Fibroblast of skin of left quadriceps (primary cell): ENCODE measurements at regions not wholly inside any gene's neighbourhood (a gene's known extent, or its start where the extent isn't known, plus 50 kb on each side); places are given as distances from the start of the nearest gene placed in this dataset.

Experiments used
- DNase-seq, 2 experiments: peaks; one replicate each; pipeline ENCODE4 v3.0.0-alpha.2; 2013; ENCODE audit warnings: low read depth in 2 of 2

DNA sequence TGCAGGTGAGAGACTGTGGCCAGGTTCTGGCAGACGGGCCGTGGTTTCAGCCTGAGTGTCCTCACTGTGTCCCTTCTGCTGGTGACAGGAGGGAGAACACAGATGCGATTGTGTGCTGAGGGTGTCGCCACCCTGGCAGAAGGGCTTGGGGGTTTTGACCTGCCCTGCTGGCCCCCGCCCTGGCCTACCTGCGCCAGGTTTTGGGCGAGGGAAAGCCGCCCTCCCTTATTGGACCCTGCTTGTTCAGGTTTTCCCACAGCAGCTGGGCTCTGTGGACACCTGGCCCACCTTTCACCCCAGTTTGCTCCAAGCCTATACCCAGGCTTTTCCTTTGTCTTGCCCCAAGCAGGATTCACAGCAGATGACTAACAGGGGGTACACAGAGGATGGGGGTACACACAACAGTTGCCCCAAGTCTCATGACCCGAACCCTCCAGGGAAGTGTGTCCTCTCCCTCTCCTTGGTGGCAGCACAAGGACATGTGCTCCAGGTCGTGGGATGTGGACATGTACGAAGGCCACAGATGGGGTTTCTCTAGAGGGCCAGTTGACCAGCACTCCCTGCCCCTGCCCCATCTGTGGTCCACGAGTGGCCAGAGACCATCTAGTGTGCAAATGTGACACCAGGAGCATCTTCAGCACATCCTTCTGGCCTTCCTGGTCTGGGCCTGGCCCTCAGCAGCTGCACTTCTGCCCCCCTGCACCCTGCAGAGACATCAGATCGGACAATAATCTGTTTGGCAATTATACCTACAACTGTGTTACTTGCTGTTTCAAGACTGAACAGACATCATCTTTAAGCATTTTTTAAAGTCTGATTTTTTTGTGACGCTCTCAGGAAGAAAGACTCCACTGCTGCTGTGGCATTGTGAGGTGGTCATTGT, 265.8 kb upstream of the IRX4 start:
- DNase-seq = no peak

GRCh38 chr5:2147504-2148311, 265.0 kb upstream of the IRX4 start:
- no peak for DNase-seq

DNA sequence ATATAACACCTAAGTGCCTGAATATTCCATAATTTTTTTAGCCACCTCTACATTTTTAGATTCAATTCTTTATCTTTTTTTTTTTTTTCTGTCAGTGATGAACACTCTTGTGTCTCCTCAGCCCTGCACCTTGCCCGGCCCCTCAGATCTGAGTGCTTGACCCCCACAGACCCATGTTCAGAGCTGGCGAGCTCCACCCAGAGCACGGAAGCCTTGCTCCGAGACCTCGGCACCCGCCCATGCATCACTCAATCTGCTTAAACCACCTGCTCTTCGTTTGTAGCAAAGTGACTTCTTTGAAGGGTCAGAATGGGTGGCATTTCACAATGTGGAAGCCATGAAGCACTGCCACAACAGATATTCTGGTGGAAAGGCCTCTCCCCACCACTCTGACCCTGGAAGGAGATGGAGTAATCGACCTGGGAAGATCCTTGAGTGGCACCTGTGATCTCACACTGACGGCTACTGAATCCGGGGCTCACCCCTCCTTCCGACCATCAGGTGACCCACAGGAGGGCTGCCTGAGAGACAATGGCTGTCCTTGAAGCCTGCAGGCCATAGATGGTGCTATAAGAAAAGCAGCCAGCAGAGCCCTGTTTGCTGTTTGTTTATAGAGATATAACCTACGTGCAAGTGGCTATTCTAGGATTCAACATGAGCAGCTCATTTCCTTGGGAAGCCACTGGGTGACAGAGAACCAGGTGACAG, 261.1 kb upstream of the IRX4 start:
- DNase-seq = no peak

DNA sequence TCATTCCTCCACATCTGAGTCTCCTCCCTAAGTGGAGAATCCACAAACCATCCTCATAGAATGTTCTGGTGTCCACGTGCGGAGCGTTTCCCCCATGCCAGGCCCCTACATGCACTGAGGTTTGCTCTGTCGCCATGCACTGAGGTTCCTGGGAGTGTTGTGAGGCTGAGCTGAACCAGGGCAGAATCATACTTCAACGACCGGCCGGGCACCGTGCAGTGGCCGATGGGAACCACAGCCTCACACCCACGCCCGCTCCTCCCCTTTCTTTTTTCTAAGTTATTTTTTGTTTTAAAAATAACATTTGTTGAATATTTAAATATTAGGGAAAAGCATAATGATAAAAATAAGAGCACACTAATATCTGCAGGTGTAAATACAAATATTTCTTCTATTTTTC, 260.4 kb upstream of the IRX4 start:
- DNase-seq = no peak

DNA sequence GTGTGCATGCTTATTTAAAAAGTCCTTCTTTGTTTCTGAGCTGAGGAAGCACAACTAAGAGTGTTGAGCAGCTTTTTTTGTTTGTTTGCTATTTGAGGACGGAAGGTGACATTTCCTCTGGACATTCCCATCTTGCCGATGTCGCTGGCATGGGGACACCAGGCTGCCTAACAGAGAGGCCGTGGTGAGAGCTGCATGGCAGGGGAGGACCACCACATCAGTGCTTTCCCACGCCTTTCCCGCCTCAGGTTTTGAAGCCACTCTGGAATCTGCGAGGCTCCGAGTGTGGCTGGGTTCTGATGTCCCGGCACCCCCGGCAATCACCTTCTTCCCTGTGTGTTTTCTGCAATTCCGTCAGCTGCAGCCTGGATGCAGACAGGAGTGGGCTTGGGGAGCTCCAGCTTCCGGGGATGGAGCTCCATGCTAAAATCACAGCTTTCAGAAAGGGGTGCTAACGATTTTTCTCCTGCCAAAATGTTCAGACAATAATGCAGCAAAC, 259.8 kb upstream of the IRX4 start:
- DNase-seq = no peak

GRCh38 chr5:2141254-2142000, 258.7 kb upstream of the IRX4 start:
- no peak for DNase-seq

DNA sequence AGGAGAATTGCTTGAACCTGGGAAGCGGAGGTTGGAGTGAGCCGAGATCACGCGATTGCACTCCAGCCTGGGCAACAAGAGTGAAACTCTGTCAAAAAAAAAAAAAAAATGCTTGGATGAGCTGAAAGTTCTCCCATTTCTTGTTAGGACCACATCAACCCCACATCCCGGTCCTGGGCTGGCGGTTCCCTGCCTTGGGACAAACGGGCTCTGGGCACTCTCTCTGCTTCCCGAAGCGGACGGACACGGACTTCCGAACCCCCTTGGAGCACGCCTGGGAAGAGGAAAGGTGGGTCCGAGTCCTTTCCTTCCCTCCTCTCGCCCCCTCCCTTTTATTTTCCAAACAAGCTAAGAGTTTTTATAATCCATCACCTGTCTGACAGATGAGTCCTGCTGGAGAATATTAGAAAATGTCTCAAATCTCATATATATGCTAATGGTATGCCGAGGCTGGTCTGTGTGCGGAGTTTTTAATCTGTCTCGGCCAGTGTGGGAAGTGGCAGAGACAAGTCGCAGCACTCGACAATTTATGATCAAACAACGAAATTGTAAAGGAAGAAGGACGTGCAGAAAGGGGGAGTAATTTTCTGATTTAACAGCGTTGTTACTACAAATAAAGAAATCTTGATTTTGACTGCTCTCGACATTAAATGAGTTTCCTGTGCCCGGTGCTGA, 257.9 kb upstream of the IRX4 start:
- DNase-seq = no peak

GRCh38 chr5:2139478-2139877, 256.8 kb upstream of the IRX4 start:
- DNase-seq = no peak

DNA sequence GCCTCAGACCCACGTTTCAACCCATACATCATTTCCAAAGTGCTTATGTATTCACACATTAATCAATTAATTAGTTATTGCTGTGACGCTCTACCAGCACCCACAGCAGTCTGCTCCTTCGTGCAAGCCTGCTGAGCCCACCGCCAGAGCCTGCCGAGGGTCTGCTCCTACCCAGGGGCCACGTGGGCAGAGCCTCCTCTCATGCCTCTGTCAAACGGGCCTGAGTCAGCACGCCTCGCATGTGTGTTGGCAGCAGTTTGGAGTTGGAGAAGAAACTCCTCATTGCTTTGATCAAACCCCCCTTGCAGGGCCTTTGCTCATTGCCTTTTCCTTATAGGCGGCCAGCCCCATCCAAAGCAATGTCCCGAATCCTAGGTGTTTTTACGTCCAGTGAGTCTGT, 256.2 kb upstream of the IRX4 start:
- DNase-seq = no peak

GRCh38 chr5:2137444-2138050, 254.8 kb upstream of the IRX4 start:
- no peak for DNase-seq

DNA sequence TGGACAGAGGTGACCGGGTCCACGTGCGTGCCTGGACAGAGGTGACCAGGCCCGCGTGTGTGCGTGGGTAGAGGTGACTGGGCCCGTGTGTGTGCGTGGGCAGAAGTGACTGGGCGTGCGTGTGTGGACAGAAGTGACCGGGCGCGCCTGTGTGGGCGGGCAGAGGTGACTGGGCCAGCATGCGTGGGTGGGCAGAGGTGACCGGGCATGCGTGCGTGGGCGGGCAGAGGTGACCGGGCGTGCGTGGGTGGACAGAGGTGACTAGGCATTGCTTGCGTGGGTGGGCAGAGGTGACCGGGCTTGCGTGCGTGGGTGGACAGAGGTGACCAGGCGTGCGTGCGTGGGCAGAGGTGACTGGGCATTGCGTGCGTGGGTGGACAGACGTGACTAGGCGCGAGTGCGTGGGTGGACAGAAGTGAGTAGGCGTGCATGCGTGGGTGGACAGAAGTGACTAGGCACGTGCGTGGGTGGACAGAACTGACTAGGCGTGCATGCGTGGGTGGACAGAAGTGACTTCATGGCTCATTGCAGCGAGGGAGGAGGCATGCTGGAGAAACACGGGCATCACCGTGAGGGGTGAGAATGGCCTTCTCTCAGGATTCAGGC, 254.1 kb upstream of the IRX4 start:
- no peak for DNase-seq

GRCh38 chr5:2135833-2136232, 253.1 kb upstream of the IRX4 start:
- no peak for DNase-seq

DNA sequence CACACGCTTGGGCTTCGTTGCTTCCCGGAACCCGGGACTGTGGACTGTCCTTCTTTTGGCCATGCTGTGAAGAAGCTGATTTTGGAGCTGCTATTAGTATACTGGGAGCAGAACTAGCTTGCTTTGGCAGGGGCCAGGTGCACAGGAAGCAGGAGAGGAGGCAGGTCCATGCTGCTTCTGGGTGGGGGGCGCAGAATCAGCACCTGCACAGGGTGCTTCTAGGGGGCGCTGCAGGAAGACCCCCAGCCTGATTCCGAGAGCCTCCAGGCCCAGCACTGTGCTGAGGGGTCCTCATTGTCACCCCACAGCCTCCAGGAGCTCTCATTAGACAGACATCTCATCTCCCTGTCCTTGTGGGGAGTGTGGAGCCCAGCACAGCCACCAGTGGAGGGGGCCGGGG, 252.6 kb upstream of the IRX4 start:
- no peak for DNase-seq

DNA sequence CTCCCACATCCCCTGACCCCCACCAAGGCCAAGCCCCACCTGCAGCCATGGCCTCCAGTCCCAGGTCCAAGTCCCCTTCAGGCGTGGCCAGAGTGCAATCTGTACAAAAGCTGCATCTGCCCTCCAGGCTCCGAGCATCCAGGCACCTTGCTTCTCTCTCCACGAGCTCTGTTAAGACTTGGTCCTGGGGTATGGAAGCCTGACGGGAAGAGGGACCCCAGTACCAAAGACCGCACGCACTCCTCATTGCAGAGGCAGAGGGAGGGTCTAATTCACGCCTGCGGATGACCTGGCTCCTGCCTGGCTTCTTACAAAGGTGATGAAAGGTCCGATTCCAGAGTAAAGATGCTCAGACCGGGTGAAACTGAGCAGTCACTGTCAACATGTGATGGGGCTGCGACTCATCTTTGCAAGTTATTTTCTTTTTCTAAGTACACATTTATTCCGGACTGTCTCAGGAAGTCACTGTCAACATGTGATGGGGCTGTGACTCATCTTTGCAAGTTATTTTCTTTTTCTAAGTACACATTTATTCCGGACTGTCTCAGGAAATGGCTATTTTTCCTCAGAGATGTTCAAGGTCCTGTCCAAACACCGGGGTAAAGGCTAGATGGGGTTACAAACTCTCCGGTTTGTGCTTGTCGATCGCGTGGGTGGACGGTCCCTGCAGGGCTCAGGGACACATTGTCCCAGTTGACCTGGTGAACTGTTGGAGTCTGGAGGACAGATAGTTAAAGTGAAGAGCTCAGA, 252.0 kb upstream of the IRX4 start:
- no peak for DNase-seq

DNA sequence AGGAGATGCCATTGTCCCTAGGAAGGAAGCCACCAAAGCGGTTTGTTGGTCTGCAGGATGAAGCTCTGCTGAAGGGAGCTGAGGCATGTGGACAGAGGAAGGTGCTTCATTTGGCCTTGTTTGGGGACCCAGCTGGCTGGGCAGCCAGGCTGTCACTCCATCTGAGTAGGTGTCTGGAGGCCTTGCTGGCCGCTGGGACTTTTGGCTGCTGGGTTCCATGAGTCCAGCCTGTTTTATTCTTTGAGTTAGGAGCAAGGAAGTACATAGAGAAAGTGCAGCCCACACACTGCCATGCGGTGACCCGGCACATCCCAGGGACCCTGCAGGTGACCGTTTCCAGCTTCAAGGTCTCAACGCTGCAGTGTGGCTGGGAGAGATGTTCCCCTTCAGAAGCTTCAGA, 251.2 kb upstream of the IRX4 start:
- no peak for DNase-seq

GRCh38 chr5:2133080-2133479, 250.4 kb upstream of the IRX4 start:
- no peak for DNase-seq

GRCh38 chr5:2132497-2132847, 249.7 kb upstream of the IRX4 start:
- DNase-seq = no peak

DNA sequence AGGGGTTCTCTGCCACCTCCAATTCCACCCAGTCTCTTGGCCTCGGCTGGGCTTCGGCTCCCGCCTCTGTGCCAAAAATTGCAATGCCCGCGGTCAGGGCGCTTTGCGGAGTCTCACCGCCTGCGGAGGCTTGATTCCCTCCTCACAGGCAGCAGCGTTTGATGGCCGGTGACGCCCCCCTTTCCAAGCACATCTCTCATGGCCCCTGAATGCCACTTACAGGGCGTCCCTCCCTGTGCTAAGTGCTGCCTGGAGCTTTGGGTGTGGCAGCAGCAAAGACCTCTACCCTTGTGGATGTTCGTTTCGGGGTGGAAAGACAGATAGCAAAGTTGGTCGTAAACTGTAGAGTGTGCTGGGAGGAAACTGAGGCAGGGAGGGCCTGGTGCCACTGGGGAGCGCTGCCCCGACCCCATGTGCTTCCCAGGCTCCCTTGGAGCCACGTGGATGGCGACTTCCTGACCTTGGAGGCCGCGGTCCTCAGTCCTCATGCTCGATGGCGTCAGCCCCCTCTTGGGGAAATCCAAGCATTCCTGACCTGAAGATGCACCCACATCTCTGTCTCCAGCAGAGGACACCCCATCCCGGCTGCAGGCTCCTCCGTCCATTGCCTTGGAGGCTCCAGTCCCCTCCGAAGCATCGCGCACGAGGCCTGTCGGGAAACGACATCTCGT, 249.2 kb upstream of the IRX4 start:
- no peak for DNase-seq

GRCh38 chr5:2131196-2131595, 248.5 kb upstream of the IRX4 start:
- no peak for DNase-seq
